NCI-H82 (cell line): ENCODE measurements at regions not wholly inside any gene's neighbourhood (a gene's known extent, or its start where the extent isn't known, plus 50 kb on each side); places are given as distances from the start of the nearest gene placed in this dataset.

Experiments
- DNase-seq: peaks from one replicate; lab custom pipeline; 2025; lab: John Stamatoyannopoulos, UW

DNA sequence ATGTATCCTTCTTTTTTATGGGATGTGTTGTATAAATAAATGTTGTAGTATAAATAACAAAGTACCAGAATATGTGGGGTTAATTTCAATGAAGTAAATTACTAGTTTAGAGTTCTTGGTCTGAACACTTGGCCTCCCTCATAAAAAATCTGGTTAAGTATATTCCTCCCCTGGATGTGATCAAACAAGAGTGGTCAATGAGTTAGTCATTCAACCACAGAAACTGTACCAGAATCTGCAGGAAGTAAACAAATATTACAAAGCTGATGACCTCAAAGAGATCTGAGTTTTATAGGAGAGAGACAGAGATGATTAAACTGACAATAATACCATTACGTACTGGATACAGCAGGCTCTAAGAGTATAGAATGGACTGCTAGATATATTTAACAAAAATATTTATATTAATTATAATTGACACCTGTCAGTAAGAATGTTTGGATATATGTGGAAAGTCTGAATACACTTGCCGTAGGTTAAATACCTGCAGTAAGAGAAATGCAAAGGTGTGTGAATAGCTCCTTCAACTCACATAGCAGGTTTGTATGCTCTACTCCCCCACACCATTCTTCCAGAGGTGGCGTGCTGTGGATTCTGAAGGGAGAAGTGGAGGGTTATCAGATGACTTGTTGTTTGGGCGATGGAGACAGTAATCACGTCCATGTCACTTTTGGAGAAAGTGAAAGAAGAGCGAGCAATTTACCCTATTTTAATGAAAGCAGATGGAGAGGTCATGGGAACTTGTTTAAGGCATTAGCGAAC lies 108.3 kb upstream of the LRATD1 start:
- DNase-seq, result no peak

- no peak for DNase-seq
Measured at GRCh38 chr2:14524803-14525080, 107.8 kb upstream of the LRATD1 start.

DNA sequence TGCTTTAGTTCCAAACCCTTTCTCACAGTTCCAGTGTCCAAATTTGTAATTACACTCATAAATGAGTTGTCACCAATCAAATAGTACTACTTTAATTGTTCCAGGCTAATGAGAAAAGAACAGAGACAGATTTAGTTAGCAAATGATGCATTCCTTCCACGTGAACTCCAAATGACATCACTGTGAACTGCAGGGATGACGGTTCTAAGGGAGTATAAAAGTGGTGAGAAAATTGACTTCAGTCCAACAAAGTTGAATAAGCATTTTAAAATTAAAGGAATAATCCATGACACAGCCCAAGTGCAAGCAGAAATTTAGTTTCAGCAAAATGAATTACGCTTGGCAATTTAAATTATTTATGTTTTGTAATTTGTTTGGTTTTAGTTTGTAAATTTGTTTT lies 102.0 kb upstream of the LRATD1 start:
- no peak for DNase-seq

GRCh38 chr2:14533131-14533757 lies 99.3 kb upstream of the LRATD1 start:
- DNase-seq, result no peak

DNA sequence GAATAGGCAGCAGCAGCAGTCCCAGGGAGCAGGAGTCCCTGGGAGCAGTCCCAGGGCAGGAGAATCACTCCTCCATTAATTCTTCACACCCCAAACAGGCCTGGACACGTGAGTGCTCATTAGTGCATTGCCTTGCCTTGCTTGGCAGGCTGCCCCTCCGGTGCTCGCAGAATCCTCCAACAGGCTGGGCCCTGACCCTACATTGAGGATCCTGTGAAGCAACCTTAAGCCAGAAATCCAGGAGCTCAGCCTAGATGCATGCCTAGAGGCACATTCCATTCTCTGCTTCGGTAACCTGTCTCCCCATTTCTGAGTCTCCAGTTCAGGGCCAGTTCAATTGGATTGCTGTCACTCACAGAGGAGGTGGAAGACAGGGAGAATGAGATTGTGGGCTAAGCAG lies 97.4 kb upstream of the LRATD1 start:
- DNase-seq, result no peak

DNA sequence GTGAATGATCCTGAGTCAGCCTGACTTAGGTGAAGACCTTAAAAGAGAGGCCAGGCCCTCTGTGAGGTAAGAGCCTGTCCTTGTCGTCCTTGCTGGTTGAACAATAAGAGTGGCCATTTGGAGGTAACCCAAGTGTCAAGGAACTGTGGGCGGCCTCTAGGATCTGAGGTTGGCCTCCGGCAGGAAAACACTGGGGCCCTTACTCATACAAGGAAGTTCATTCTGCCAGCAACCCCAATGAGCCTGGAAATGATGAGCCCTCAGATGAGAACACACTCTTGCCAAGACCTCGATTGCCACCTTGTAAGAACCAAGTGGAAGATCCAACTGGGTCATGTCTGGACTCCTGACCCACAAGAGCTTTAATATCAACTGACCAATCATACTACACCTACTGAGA lies 95.5 kb upstream of the LRATD1 start:
- no peak for DNase-seq

DNA sequence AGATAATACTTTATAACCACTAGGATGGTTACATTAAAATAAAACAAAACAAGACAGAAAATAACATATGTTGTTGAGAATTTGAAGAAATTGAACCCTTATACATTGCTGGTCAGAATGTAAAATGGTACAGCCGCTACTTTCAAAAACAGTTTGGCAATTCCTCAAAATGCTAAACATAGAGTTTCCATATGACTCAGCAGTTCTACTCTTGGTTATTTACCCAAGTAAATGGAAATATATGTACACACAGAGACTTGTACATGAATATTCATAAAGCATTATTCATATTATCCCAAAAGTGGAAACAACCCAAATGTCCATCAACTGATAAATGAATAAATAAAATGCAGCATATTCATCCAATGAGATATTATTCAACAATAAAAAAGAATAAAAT lies 92.5 kb upstream of the LRATD1 start:
- no peak for DNase-seq

DNA sequence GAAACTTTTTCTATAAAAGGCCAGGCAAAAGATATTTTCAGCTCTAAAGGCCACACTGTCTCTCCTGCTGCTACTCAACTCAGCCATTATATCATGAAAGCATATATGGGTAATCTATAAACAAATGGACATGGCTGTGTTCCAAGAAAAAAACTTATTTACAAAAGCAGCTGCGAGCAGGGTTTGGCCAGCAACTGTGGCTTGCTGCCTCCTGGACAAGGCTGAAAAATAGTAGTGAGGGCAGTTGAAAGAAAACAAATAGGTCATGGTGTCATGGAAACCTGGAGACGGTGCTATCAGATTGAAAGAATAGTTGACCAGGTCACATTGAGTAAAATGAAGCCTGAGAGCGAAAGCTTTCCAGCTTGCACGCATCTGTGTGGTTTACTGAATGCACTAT lies 89.2 kb upstream of the LRATD1 start:
- DNase-seq, result no peak

GRCh38 chr2:14544247-14544646 lies 88.3 kb upstream of the LRATD1 start:
- no peak for DNase-seq

DNA sequence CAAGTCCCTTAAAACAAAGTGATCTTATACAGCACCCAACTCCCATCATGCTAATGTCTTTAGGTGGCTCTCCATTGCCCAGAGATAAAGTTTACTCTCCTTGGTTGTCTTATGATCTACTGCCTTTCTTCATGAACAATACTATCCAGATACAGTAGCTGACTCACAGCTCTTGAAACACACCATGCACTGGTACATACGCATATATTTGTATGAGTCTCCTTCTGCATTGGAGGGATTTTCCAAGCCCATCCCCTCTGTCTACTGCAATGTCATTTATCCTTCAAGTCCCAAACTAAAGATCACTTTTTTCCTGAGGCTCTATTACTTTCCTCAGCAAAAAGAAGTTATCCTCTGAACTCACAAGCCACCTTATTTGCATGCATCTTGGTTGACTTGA lies 84.7 kb upstream of the LRATD1 start:
- DNase-seq, result no peak

GRCh38 chr2:14550658-14551057 lies 81.9 kb upstream of the LRATD1 start:
- no peak for DNase-seq

- DNase-seq, result no peak
Measured at GRCh38 chr2:14551069-14551468, 81.4 kb upstream of the LRATD1 start.

DNA sequence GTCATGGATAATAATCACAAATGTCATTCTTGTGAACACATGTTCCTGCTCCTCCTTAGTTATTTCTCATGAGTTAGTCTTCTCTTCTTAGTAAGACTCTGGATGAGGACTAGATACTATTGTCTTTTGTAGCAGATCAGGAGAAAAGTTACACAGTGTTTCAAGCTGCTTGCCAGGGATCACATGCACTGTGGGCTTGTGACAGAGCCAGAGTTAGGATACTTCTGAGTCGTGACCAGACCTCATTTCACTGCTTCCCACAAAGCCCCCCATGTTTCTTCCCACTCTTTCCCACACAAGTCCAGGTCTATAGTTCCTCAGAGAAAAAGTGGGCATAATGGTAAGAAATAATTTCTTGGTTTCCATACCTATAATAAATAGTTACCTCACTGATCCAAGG lies 80.2 kb upstream of the LRATD1 start:
- no peak for DNase-seq

- no peak for DNase-seq
Measured at GRCh38 chr2:14552818-14553217, 79.7 kb upstream of the LRATD1 start.

DNA sequence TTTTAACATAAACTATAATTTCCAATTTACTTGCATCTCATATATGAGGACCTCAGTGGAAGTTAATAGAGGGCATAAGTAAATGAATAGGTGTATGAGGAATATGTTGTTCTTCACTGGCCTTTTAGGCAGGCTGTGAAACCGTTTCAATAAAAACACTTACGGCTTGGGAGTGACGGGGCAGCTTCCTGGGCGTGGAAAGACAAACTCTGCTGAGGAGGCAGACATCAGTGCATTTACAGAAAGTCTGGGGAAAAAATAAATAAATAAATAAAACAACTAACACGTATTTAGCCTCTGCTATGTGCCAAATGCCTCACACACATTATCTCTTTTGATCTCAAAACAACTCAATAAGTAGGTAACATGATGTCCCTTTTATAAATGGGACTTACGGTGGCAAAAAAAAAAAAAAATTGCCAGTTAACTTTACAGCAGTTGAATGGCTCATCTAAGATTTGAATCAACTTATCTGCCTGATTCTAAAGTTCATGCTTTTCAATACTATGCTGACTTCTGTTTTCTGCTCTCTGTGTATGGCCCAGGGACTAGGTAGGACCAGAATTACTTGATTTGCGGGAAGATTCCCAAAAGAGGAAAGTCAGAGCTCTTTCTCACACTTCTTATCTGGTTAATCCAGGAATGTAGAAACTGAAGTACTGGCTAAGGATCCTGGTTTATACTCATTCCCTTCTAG lies 77.5 kb upstream of the LRATD1 start:
- DNase-seq, result no peak

GRCh38 chr2:14557111-14557510 lies 75.4 kb upstream of the LRATD1 start:
- DNase-seq, result no peak

GRCh38 chr2:14557916-14558315 lies 74.6 kb upstream of the LRATD1 start:
- DNase-seq, result no peak

GRCh38 chr2:14558335-14558919 lies 74.1 kb upstream of the LRATD1 start:
- no peak for DNase-seq

DNA sequence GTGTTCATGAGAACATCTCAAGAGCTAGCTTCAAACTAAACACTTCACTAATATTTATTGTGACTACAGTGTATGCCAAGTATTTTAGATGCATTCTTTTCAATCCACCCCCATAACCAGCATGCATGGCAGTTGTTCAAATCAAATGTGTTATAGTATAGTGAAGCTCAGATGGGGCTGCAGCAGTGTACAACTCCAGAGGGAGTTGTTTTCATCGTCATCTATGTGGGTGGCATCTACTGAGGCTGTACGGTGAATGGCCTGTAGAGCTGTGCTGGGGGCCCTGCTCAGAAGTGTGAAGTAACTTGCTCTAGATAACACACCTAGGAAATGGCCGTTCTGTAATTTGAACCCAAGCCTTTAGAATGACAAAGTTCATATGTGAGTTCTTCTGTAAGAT lies 71.8 kb upstream of the LRATD1 start:
- no peak for DNase-seq

- no peak for DNase-seq
Measured at GRCh38 chr2:14563324-14563723, 69.2 kb upstream of the LRATD1 start.

- DNase-seq, result no peak
Measured at GRCh38 chr2:14565666-14566065, 66.9 kb upstream of the LRATD1 start.

DNA sequence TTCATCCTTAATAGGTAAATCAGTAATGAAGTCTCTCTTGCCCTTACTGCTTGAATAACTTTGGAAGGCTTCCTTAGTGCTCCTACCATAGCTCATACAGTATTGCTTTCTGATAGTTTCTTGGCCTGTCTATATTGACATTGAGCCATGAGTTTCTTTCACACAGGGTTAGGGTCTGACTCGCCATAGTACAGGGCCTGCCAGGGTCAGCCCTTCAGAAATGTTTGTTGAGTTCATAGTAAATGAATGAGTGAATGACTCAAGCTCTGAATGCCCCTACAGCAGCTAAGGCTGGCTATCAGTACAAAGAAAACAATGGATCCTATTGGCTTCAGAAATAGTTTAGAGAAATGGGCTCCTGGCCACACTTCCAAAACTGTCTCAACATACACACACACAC lies 65.0 kb upstream of the LRATD1 start:
- DNase-seq, result no peak

GRCh38 chr2:14569294-14569693 lies 63.2 kb upstream of the LRATD1 start:
- DNase-seq, result no peak
